T-helper 1 cell treated with Interleukin-12 subunit alpha and Interleukin-12 subunit beta and Interleukin-4 antibody, amounts not matched to agents 30 μg/mL and 1 μg/mL, for 36 hours (primary cell): ENCODE measurements at regions not wholly inside any gene's neighbourhood (a gene's known extent, or its start where the extent isn't known, plus 50 kb on each side); places are given as distances from the start of the nearest gene placed in this dataset.

Experiments
- H3K27ac Mint-ChIP-seq: one replicate; pipeline ENCODE4 v1.8.0; 2021; ENCODE audit warnings: mild to moderate bottlenecking, mixed read lengths
- H3K27me3 Mint-ChIP-seq: one replicate; pipeline ENCODE4 v1.8.0; 2021; ENCODE audit warnings: low read depth, mixed read lengths
- H3K36me3 Mint-ChIP-seq: one replicate; pipeline ENCODE4 v1.8.0; 2021; ENCODE audit warnings: low read depth, mixed read lengths
- H3K4me1 Mint-ChIP-seq: one replicate; pipeline ENCODE4 v1.8.0; 2021; ENCODE audit warnings: low read depth, mixed read lengths
- H3K4me3 Mint-ChIP-seq: one replicate; pipeline ENCODE4 v1.8.0; 2021; ENCODE audit warnings: mild to moderate bottlenecking, moderate library complexity, mixed read lengths
- H3K9me3 Mint-ChIP-seq: one replicate; pipeline ENCODE4 v1.8.0; 2021; ENCODE audit warnings: mixed read lengths

GRCh38 chr5:158376679-158377078 lies 517.7 kb upstream of the CLINT1 start:
- H3K9me3 Mint-ChIP-seq, result peaks cover 3% of the 10 kb centered on the region
- H3K36me3 Mint-ChIP-seq, result no peaks in the 10 kb centered on the region
- H3K27ac Mint-ChIP-seq, result no peak overlapping the region
- H3K4me3 Mint-ChIP-seq, result no peak overlapping the region
- H3K4me1 Mint-ChIP-seq, result no peaks in the 10 kb centered on the region
- H3K27me3 Mint-ChIP-seq, result no peaks in the 10 kb centered on the region

GRCh38 chr5:158375531-158375930 lies 516.6 kb upstream of the CLINT1 start:
- H3K27ac Mint-ChIP-seq, result no peak overlapping the region
- peaks cover 3% of the 10 kb centered on the region for H3K9me3 Mint-ChIP-seq
- no peaks in the 10 kb centered on the region for H3K36me3 Mint-ChIP-seq
- H3K4me3 Mint-ChIP-seq, result no peak overlapping the region
- no peaks in the 10 kb centered on the region for H3K4me1 Mint-ChIP-seq
- no peaks in the 10 kb centered on the region for H3K27me3 Mint-ChIP-seq

GRCh38 chr5:158373608-158374395 lies 514.9 kb upstream of the CLINT1 start:
- Mint-ChIP-seq H3K27me3 (no peaks in the 10 kb centered on the region), H3K27ac (no peak overlapping the region), H3K4me3 (no peak overlapping the region), H3K9me3 (peaks cover 3% of the 10 kb centered on the region), H3K36me3 (no peaks in the 10 kb centered on the region), H3K4me1 (no peaks in the 10 kb centered on the region)

GRCh38 chr5:158369241-158369640 lies 510.3 kb upstream of the CLINT1 start:
- Mint-ChIP-seq H3K36me3 (no peaks in the 10 kb centered on the region), H3K27me3 (no peaks in the 10 kb centered on the region), H3K4me1 (no peaks in the 10 kb centered on the region), H3K9me3 (no peaks in the 10 kb centered on the region), H3K4me3 (no peak overlapping the region), H3K27ac (no peak overlapping the region)

GRCh38 chr5:158368686-158369085 lies 509.7 kb upstream of the CLINT1 start:
- H3K27me3 Mint-ChIP-seq, result no peaks in the 10 kb centered on the region
- H3K4me1 Mint-ChIP-seq, result no peaks in the 10 kb centered on the region
- no peak overlapping the region for H3K27ac Mint-ChIP-seq
- no peaks in the 10 kb centered on the region for H3K9me3 Mint-ChIP-seq
- H3K36me3 Mint-ChIP-seq, result no peaks in the 10 kb centered on the region
- no peak overlapping the region for H3K4me3 Mint-ChIP-seq

GRCh38 chr5:158364367-158364766 lies 505.4 kb upstream of the CLINT1 start:
- H3K4me1 Mint-ChIP-seq, result no peaks in the 10 kb centered on the region
- no peaks in the 10 kb centered on the region for H3K36me3 Mint-ChIP-seq
- H3K4me3 Mint-ChIP-seq, result no peak overlapping the region
- H3K27me3 Mint-ChIP-seq, result no peaks in the 10 kb centered on the region
- no peak overlapping the region for H3K27ac Mint-ChIP-seq
- H3K9me3 Mint-ChIP-seq, result no peaks in the 10 kb centered on the region

- Mint-ChIP-seq H3K4me1 (no peaks in the 10 kb centered on the region), H3K4me3 (no peak overlapping the region), H3K27me3 (no peaks in the 10 kb centered on the region), H3K9me3 (no peaks in the 10 kb centered on the region), H3K27ac (no peak overlapping the region), H3K36me3 (no peaks in the 10 kb centered on the region)
Observed at GRCh38 chr5:158354958-158355357, 496.0 kb upstream of the CLINT1 start.

- no peaks in the 10 kb centered on the region for H3K27me3 Mint-ChIP-seq
- no peaks in the 10 kb centered on the region for H3K9me3 Mint-ChIP-seq
- H3K36me3 Mint-ChIP-seq, result no peaks in the 10 kb centered on the region
- H3K4me1 Mint-ChIP-seq, result no peaks in the 10 kb centered on the region
- no peak overlapping the region for H3K4me3 Mint-ChIP-seq
- no peak overlapping the region for H3K27ac Mint-ChIP-seq
Observed at GRCh38 chr5:158351485-158352125, 492.7 kb upstream of the CLINT1 start.

GRCh38 chr5:158349987-158350386 lies 491.0 kb upstream of the CLINT1 start:
- H3K9me3 Mint-ChIP-seq, result no peaks in the 10 kb centered on the region
- no peaks in the 10 kb centered on the region for H3K4me1 Mint-ChIP-seq
- no peak overlapping the region for H3K27ac Mint-ChIP-seq
- no peaks in the 10 kb centered on the region for H3K36me3 Mint-ChIP-seq
- H3K27me3 Mint-ChIP-seq, result no peaks in the 10 kb centered on the region
- H3K4me3 Mint-ChIP-seq, result no peak overlapping the region

GRCh38 chr5:158344376-158344775 lies 485.4 kb upstream of the CLINT1 start:
- Mint-ChIP-seq H3K27me3 (no peaks in the 10 kb centered on the region), H3K4me3 (no peak overlapping the region), H3K36me3 (no peaks in the 10 kb centered on the region), H3K4me1 (no peaks in the 10 kb centered on the region), H3K27ac (no peak overlapping the region), H3K9me3 (no peaks in the 10 kb centered on the region)

- H3K4me1 Mint-ChIP-seq, result no peaks in the 10 kb centered on the region
- no peaks in the 10 kb centered on the region for H3K36me3 Mint-ChIP-seq
- H3K27ac Mint-ChIP-seq, result no peak overlapping the region
- peaks cover 3% of the 10 kb centered on the region for H3K9me3 Mint-ChIP-seq
- H3K27me3 Mint-ChIP-seq, result no peaks in the 10 kb centered on the region
- H3K4me3 Mint-ChIP-seq, result no peak overlapping the region
Observed at GRCh38 chr5:158340608-158341007, 481.7 kb upstream of the CLINT1 start.

GRCh38 chr5:158326256-158326655 lies 467.3 kb upstream of the CLINT1 start:
- Mint-ChIP-seq H3K27ac (no peak overlapping the region), H3K9me3 (peaks cover 16% of the 10 kb centered on the region), H3K4me1 (no peaks in the 10 kb centered on the region), H3K36me3 (no peaks in the 10 kb centered on the region), H3K27me3 (no peaks in the 10 kb centered on the region), H3K4me3 (no peak overlapping the region)

GRCh38 chr5:158324236-158324635 lies 465.3 kb upstream of the CLINT1 start:
- Mint-ChIP-seq H3K4me1 (no peaks in the 10 kb centered on the region), H3K9me3 (peaks cover 2% of the 10 kb centered on the region), H3K36me3 (no peaks in the 10 kb centered on the region), H3K27ac (no peak overlapping the region), H3K4me3 (no peak overlapping the region), H3K27me3 (no peaks in the 10 kb centered on the region)

GRCh38 chr5:158322620-158323019 lies 463.7 kb upstream of the CLINT1 start:
- H3K4me3 Mint-ChIP-seq, result no peak overlapping the region
- no peaks in the 10 kb centered on the region for H3K4me1 Mint-ChIP-seq
- H3K27me3 Mint-ChIP-seq, result no peaks in the 10 kb centered on the region
- H3K9me3 Mint-ChIP-seq, result no peaks in the 10 kb centered on the region
- no peak overlapping the region for H3K27ac Mint-ChIP-seq
- H3K36me3 Mint-ChIP-seq, result no peaks in the 10 kb centered on the region

- H3K36me3 Mint-ChIP-seq, result no peaks in the 10 kb centered on the region
- no peaks in the 10 kb centered on the region for H3K4me1 Mint-ChIP-seq
- H3K27ac Mint-ChIP-seq, result no peak overlapping the region
- no peak overlapping the region for H3K4me3 Mint-ChIP-seq
- H3K9me3 Mint-ChIP-seq, result no peaks in the 10 kb centered on the region
- H3K27me3 Mint-ChIP-seq, result no peaks in the 10 kb centered on the region
Observed at GRCh38 chr5:158320934-158321333, 462.0 kb upstream of the CLINT1 start.
